NB4 (cell line): ENCODE measurements at regions not wholly inside any gene's neighbourhood (a gene's known extent, or its start where the extent isn't known, plus 50 kb on each side); places are given as distances from the start of the nearest gene placed in this dataset.
"Not testable (repeated sequence)": the region's sequence is repeated elsewhere in the genome, so short reads cannot be mapped to it uniquely, and the experiment has no call there.

Experiments used
- CTCF ChIP-seq: IDR thresholded peaks from one replicate; pipeline ENCODE4 v1.5.1; 2012; ENCODE audit warnings: low read depth, low read length
- POLR2A ChIP-seq: IDR thresholded peaks from 2 replicates; pipeline ENCODE4 v1.6.1; 2011; ENCODE audit warnings: mild to moderate bottlenecking; ENCODE audit not compliant: insufficient read length; ENCODE audit errors: extremely low read depth

- TF ChIP-seq CTCF, POLR2A: not testable (repeated sequence)
Measured at GRCh38 chr9:75500940-75501339, 389.5 kb upstream of the PCSK5 start.
